Upper lobe of left lung (tissue), 4 donors: ENCODE measurements at regions not wholly inside any gene's neighbourhood (a gene's known extent, or its start where the extent isn't known, plus 50 kb on each side); places are given as distances from the start of the nearest gene placed in this dataset.

Experiments
- CTCF ChIP-seq, 6 experiments: fragments of 450-650 bp in 4 of 6; fragments of 200-600 bp in 2 of 6; sonication (generic) in 2 of 6; IDR thresholded peaks; one replicate each; pipeline ENCODE4 v1.5.1; 2016 to 2019; ENCODE audit warnings: antibody characterized with exemption in 6 of 6
- EP300 ChIP-seq, 4 donors: sonication (generic); formaldehyde crosslinking; IDR thresholded peaks; one replicate each; pipeline ENCODE4 v1.5.1; 2017; ENCODE audit warnings: antibody characterized with exemption in 4 of 4, control low read depth in 2 of 4
- POLR2A ChIP-seq, 4 donors: fragments of 450-650 bp; IDR thresholded peaks; one replicate each; pipeline ENCODE4 v1.5.1; 2016 to 2017; ENCODE audit warnings: antibody characterized with exemption in 4 of 4, mild to moderate bottlenecking in 2 of 4
- POLR2AphosphoS5 ChIP-seq, 2 donors: sonication (generic); formaldehyde crosslinking; IDR thresholded peaks; one replicate each; pipeline ENCODE4 v1.5.1; 2017; ENCODE audit warnings: antibody characterized with exemption in 2 of 2

- TF ChIP-seq CTCF (IDR thresholded peaks at IDR 0.05) (no peak), POLR2A (IDR thresholded peaks at IDR 0.05) (no peak), POLR2AphosphoS5 (IDR thresholded peaks at IDR 0.05) (no peak), EP300 (IDR thresholded peaks at IDR 0.05) (no peak)
Measured at GRCh38 chr13:73366241-73366640, 307.4 kb downstream of the KLF5 start.
